ENCODE measurements at regions not wholly inside any gene's neighbourhood (a gene's known extent, or its start where the extent isn't known, plus 50 kb on each side); places are given as distances from the start of the nearest gene placed in this dataset.

DNA sequence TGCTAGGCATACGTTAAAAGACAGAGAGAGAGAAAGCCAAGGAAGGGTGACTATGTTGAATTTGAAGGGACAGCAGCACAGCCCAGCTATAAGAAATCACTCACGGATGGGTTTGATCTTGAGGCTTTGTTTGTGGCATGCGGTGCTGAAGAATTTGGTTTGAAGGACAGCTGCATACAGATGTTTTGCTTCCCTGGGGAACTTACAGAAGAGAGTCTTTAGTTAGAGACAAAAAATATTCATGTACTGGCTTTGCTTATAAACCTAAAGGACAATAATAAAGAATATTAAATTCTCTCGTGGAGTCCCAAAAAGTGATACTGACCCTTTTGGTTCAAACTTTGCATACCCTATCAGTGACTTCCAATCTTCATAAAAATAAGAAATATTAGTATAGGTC lies 491.4 kb downstream of the NEBL start:
- Mint-ChIP-seq H3K9me3 (no peaks in the 10 kb centered on the region), H3K27me3 (ENCODE audit: low read depth) (peaks cover 5% of the 10 kb centered on the region), H3K27ac (no peak overlapping the region), H3K4me3 (no peak overlapping the region), H3K36me3 (ENCODE audit: low read depth) (no peaks in the 10 kb centered on the region), H3K4me1 (peaks cover 5% of the 10 kb centered on the region)
- TF ChIP-seq, protein P1, sequence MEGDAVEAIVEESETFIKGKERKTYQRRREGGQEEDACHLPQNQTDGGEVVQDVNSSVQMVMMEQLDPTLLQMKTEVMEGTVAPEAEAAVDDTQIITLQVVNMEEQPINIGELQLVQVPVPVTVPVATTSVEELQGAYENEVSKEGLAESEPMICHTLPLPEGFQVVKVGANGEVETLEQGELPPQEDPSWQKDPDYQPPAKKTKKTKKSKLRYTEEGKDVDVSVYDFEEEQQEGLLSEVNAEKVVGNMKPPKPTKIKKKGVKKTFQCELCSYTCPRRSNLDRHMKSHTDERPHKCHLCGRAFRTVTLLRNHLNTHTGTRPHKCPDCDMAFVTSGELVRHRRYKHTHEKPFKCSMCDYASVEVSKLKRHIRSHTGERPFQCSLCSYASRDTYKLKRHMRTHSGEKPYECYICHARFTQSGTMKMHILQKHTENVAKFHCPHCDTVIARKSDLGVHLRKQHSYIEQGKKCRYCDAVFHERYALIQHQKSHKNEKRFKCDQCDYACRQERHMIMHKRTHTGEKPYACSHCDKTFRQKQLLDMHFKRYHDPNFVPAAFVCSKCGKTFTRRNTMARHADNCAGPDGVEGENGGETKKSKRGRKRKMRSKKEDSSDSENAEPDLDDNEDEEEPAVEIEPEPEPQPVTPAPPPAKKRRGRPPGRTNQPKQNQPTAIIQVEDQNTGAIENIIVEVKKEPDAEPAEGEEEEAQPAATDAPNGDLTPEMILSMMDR (IDR thresholded peaks at IDR 0.05; ENCODE audit: unreplicated experiment in 3 of 3): no peak

DNA sequence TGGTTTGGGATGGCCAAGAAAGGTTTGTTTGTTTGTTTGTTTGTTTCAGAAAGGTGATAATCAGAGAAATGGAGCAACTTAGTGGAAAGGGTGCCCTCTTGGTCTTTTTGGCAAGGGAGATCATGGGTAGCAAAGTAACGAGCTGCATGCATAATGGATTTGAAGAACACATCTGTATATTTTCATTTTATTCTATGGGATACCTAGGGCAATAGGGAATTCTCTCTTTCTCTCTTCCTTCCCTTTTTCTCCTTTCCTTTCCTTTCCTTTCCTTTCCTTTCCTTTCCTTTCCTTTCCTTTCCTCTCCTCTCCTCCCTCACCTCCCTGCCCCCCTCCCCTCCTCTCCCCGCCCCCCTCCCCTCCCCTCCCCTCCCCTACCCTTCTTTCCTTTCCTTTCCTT lies 492.1 kb downstream of the NEBL start:
- no peaks in the 10 kb centered on the region for H3K36me3 Mint-ChIP-seq (ENCODE audit: low read depth)
- H3K27ac Mint-ChIP-seq: no peak overlapping the region
- H3K9me3 Mint-ChIP-seq: no peaks in the 10 kb centered on the region
- TF ChIP-seq, protein P1 (IDR thresholded peaks at IDR 0.05; ENCODE audit: unreplicated experiment in 3 of 3): no peak
- peaks cover 5% of the 10 kb centered on the region for H3K4me1 Mint-ChIP-seq
- H3K4me3 Mint-ChIP-seq: no peak overlapping the region
- H3K27me3 Mint-ChIP-seq (ENCODE audit: low read depth): peaks cover 3% of the 10 kb centered on the region

DNA sequence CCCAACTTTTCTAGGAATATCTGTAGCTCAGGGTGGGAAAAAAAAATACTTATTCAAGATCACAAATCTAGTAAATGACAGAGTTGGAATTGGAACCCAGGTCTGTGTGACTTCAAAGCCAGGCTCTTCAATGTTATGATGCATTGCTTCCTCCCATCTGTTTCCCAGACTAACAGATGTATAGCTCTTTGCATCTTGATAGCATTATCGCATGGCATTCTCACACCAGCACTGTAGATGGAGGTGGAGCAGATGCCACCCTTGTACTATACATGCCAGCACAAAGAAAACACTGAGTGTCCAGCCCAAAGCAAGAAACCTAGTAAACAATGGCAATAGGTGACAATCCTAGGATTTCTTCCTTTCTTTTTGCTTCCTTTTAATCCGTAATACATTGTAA lies 497.3 kb downstream of the NEBL start:
- no peaks in the 10 kb centered on the region for H3K36me3 Mint-ChIP-seq (ENCODE audit: low read depth)
- H3K9me3 Mint-ChIP-seq: no peaks in the 10 kb centered on the region
- peaks cover 11% of the 10 kb centered on the region for H3K4me1 Mint-ChIP-seq
- no peak overlapping the region for H3K4me3 Mint-ChIP-seq
- no peak overlapping the region for H3K27ac Mint-ChIP-seq
- no peaks in the 10 kb centered on the region for H3K27me3 Mint-ChIP-seq (ENCODE audit: low read depth)
- TF ChIP-seq, protein P1 (IDR thresholded peaks at IDR 0.05; ENCODE audit: unreplicated experiment in 3 of 3): no peak

DNA sequence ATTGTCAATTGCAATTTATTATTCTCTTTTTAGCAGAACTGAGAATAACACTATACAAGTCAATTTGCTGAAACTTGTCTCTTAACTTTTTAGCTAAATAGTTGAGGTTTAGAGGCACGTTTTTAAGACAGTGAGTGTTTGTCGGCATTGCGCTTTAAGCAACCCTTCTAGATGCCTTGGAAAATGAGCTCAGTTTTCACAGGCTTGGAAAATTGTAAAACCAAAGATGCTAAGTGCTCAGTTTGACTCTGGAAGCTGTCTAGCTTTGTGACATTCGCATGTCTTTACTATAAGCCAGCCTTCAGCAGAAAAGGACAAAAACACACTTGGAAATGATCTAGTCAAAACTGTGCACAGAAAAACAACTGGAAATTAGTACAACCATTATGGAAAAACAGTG lies 500.4 kb downstream of the NEBL start:
- Mint-ChIP-seq H3K9me3 (no peaks in the 10 kb centered on the region), H3K27ac (no peak overlapping the region)
- TF ChIP-seq, protein P1 (IDR thresholded peaks at IDR 0.05; ENCODE audit: unreplicated experiment in 3 of 3): no peak

DNA sequence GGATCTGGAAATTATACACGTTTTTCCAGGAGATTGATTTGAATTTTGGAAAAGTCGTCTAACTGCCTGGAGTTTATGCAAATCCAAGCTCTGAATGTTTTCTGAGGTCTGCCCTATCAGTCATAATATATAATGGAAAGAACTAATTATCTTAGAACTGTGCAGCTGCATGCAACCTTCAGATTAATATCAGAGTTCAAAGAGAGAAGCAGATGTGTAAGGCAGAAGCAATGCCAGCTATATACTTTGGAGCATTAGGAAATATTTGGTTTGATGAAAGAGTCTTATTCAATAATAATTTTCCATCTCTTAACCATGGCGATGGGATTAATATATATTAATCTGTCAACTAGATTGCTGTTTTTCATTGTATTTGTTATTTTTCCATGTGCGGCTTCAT lies 500.9 kb downstream of the NEBL start:
- H3K27ac Mint-ChIP-seq: no peak overlapping the region
- no peaks in the 10 kb centered on the region for H3K27me3 Mint-ChIP-seq (ENCODE audit: low read depth)
- TF ChIP-seq, protein P1 (IDR thresholded peaks at IDR 0.05; ENCODE audit: unreplicated experiment in 3 of 3): no peak
- no peak overlapping the region for H3K4me3 Mint-ChIP-seq
- H3K9me3 Mint-ChIP-seq: no peaks in the 10 kb centered on the region
- H3K4me1 Mint-ChIP-seq: peaks cover 11% of the 10 kb centered on the region
- no peaks in the 10 kb centered on the region for H3K36me3 Mint-ChIP-seq (ENCODE audit: low read depth)

More for the DNA sequence above, 500.4 kb downstream of the NEBL start:
- Mint-ChIP-seq H3K27me3 (ENCODE audit: low read depth) (no peaks in the 10 kb centered on the region), H3K4me3 (no peak overlapping the region), H3K4me1 (peaks cover 11% of the 10 kb centered on the region), H3K36me3 (ENCODE audit: low read depth) (no peaks in the 10 kb centered on the region)

DNA sequence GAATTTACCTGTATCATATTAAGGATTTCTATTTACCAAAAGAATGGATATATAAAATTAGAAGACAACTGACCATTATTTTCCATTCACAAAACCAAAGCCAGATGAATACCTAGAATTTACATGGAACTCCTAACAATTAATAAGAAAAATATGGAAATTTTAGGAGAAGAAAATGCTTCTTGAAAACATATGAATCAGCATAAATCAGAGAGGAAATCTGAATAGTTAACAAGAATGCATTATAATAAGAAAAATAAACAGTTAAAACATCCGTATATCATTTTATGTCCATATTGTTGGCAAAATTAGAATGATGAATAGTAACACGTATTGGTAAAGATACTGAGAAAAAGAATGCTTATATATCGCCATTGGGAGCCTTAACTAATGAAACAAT lies 505.5 kb downstream of the NEBL start:
- Mint-ChIP-seq H3K4me1 (peaks cover 11% of the 10 kb centered on the region), H3K4me3 (no peak overlapping the region), H3K27me3 (ENCODE audit: low read depth) (no peaks in the 10 kb centered on the region), H3K27ac (no peak overlapping the region), H3K36me3 (ENCODE audit: low read depth) (no peaks in the 10 kb centered on the region), H3K9me3 (no peaks in the 10 kb centered on the region)
- TF ChIP-seq, protein P1 (IDR thresholded peaks at IDR 0.05; ENCODE audit: unreplicated experiment in 3 of 3): no peak

Data from nephron (organoid).